Stomach smooth muscle (tissue), 2 donors: ENCODE measurements at regions not wholly inside any gene's neighbourhood (a gene's known extent, or its start where the extent isn't known, plus 50 kb on each side); places are given as distances from the start of the nearest gene placed in this dataset.
"Not testable (repeated sequence)": the region's sequence is repeated elsewhere in the genome, so short reads cannot be mapped to it uniquely, and the experiment has no call there.

Source experiments
- H3K27ac ChIP-seq: one replicate; pipeline ENCODE4 v1.7.0; 2013; ENCODE audit warnings: mild to moderate bottlenecking, low read length, inconsistent platforms
- H3K27me3 ChIP-seq, 2 donors: one replicate each; pipeline ENCODE4 v1.7.0; 2013; ENCODE audit warnings: low read length in 2 of 2; ENCODE audit not compliant: insufficient read depth in 2 of 2, control insufficient read depth in 1 of 2
- H3K36me3 ChIP-seq, 2 donors: one replicate each; pipeline ENCODE4 v1.7.0; 2013; ENCODE audit warnings: low read length in 2 of 2; ENCODE audit not compliant: control insufficient read depth in 2 of 2, insufficient read depth in 2 of 2
- H3K4me1 ChIP-seq: one replicate; pipeline ENCODE4 v1.7.0; 2013; ENCODE audit warnings: low read length; ENCODE audit not compliant: control insufficient read depth, insufficient read depth
- H3K4me3 ChIP-seq, 2 donors: one replicate each; pipeline ENCODE4 v1.7.0; 2013; ENCODE audit warnings: low read length in 2 of 2
- H3K9ac ChIP-seq, 2 donors: one replicate each; pipeline ENCODE4 v1.7.0; 2013; ENCODE audit warnings: low read length in 2 of 2, mild to moderate bottlenecking in 1 of 2
- H3K9me3 ChIP-seq, 2 donors: one replicate each; pipeline ENCODE4 v1.7.0; 2013; ENCODE audit warnings: low read length in 2 of 2; ENCODE audit not compliant: control insufficient read depth in 2 of 2
- donor health status: healthy.
- donor health status: Pancreatic carcinoma.

- no peak overlapping the region for H3K4me3 ChIP-seq
- no peaks in the 10 kb centered on the region for H3K36me3 ChIP-seq
- no peak overlapping the region for H3K9ac ChIP-seq
- H3K27ac ChIP-seq, result no peak overlapping the region
- no peaks in the 10 kb centered on the region for H3K9me3 ChIP-seq
- peaks cover 13% of the 10 kb centered on the region for H3K4me1 ChIP-seq
- no peaks in the 10 kb centered on the region for H3K27me3 ChIP-seq
Observed at GRCh38 chr1:96521994-96522760, 199.4 kb upstream of the PTBP2 start.

GRCh38 chr1:96522927-96523326 lies 198.7 kb upstream of the PTBP2 start:
- Histone ChIP-seq H3K27ac (no peak overlapping the region), H3K9ac (no peak overlapping the region), H3K36me3 (no peaks in the 10 kb centered on the region)

GRCh38 chr1:96524100-96524499 lies 197.5 kb upstream of the PTBP2 start:
- Histone ChIP-seq H3K4me3 (no peak overlapping the region), H3K27ac (no peak overlapping the region), H3K9me3 (peaks cover 7 to 9% of the 10 kb centered on the region in 2 donors), H3K4me1 (peaks cover 13% of the 10 kb centered on the region), H3K27me3 (no peaks in the 10 kb centered on the region), H3K36me3 (no peaks in the 10 kb centered on the region), H3K9ac (no peak overlapping the region)

More at GRCh38 chr1:96522927-96523326, 198.7 kb upstream of the PTBP2 start:
- Histone ChIP-seq H3K4me3 (no peak overlapping the region), H3K9me3 (no peaks in the 10 kb centered on the region), H3K27me3 (no peaks in the 10 kb centered on the region), H3K4me1 (peaks cover 13% of the 10 kb centered on the region)

- Histone ChIP-seq H3K27ac (no peak overlapping the region), H3K9me3 (peaks cover 9% of the 10 kb centered on the region in 2 donors), H3K9ac (no peak overlapping the region)
Observed at GRCh38 chr1:96525657-96526557, 195.7 kb upstream of the PTBP2 start.

GRCh38 chr1:96528672-96529071 lies 192.9 kb upstream of the PTBP2 start:
- not testable (repeated sequence) for H3K4me3 ChIP-seq, H3K27me3 ChIP-seq, H3K4me1 ChIP-seq, H3K9ac ChIP-seq, H3K27ac ChIP-seq, H3K36me3 ChIP-seq, H3K9me3 ChIP-seq

More at GRCh38 chr1:96525657-96526557, 195.7 kb upstream of the PTBP2 start:
- H3K4me1 ChIP-seq, result peaks cover 5% of the 10 kb centered on the region
- H3K27me3 ChIP-seq, result no peaks in the 10 kb centered on the region
- H3K36me3 ChIP-seq, result no peaks in the 10 kb centered on the region
- no peak overlapping the region for H3K4me3 ChIP-seq

GRCh38 chr1:96533820-96534219 lies 187.8 kb upstream of the PTBP2 start:
- Histone ChIP-seq H3K27ac (no peak overlapping the region), H3K4me3 (no peak overlapping the region), H3K9ac (no peak overlapping the region), H3K4me1 (peaks cover 16% of the 10 kb centered on the region), H3K27me3 (no peaks in the 10 kb centered on the region), H3K9me3 (peaks cover 3 to 4% of the 10 kb centered on the region in 2 donors), H3K36me3 (no peaks in the 10 kb centered on the region)

GRCh38 chr1:96536581-96536980 lies 185.0 kb upstream of the PTBP2 start:
- Histone ChIP-seq H3K9me3 (no peaks in the 10 kb centered on the region), H3K27me3 (no peaks in the 10 kb centered on the region), H3K4me1 (peaks cover 21% of the 10 kb centered on the region), H3K9ac (no peak overlapping the region), H3K36me3 (no peaks in the 10 kb centered on the region), H3K4me3 (no peak overlapping the region), H3K27ac (peak overlapping the region; percentile 38)

GRCh38 chr1:96538111-96538641 lies 183.4 kb upstream of the PTBP2 start:
- Histone ChIP-seq H3K9me3 (no peaks in the 10 kb centered on the region), H3K4me1 (peaks cover 21% of the 10 kb centered on the region), H3K9ac (peak overlapping the region; percentile 55 to 62), H3K27me3 (no peaks in the 10 kb centered on the region), H3K4me3 (peak overlapping the region; percentile 22 to 41), H3K27ac (peak overlapping the region; percentile 94), H3K36me3 (no peaks in the 10 kb centered on the region)

GRCh38 chr1:96538883-96539282 lies 182.7 kb upstream of the PTBP2 start:
- peak overlapping the region in 1 of 2 donors; percentile 10 for H3K4me3 ChIP-seq
- no peaks in the 10 kb centered on the region for H3K9me3 ChIP-seq
- peak overlapping the region in 1 of 2 donors; percentile 55 for H3K9ac ChIP-seq
- H3K4me1 ChIP-seq, result peaks cover 21% of the 10 kb centered on the region
- no peaks in the 10 kb centered on the region for H3K27me3 ChIP-seq
- peak overlapping the region; percentile 94 for H3K27ac ChIP-seq
- no peaks in the 10 kb centered on the region for H3K36me3 ChIP-seq

- H3K9me3 ChIP-seq, result no peaks in the 10 kb centered on the region
- no peak overlapping the region for H3K4me3 ChIP-seq
- H3K36me3 ChIP-seq, result no peaks in the 10 kb centered on the region
- no peak overlapping the region for H3K27ac ChIP-seq
- H3K27me3 ChIP-seq, result no peaks in the 10 kb centered on the region
- H3K4me1 ChIP-seq, result peaks cover 14% of the 10 kb centered on the region
- H3K9ac ChIP-seq, result no peak overlapping the region
Observed at GRCh38 chr1:96541491-96541890, 180.1 kb upstream of the PTBP2 start.
